Stomach (tissue), 8 donors: ENCODE measurements at regions not wholly inside any gene's neighbourhood (a gene's known extent, or its start where the extent isn't known, plus 50 kb on each side); places are given as distances from the start of the nearest gene placed in this dataset.

Experiments
- DNase-seq, 2 donors: peaks; one replicate each; pipeline versions ENCODE4 v3.0.0 to v3.0.0-alpha.2; 2013 to 2019
- H3K27ac ChIP-seq, 5 donors: fragments of 200-600 bp in 4 of 5; sonication (generic) in 4 of 5; one replicate each; pipeline ENCODE4 v1.5.1; 2013 to 2019; ENCODE audit warnings: mild to moderate bottlenecking in 1 of 5, moderate library complexity in 1 of 5
- H3K27me3 ChIP-seq, 3 donors: fragments of 200-600 bp; sonication (generic); one replicate each; pipeline ENCODE4 v1.5.1; 2017 to 2019; ENCODE audit warnings: mixed run types in 1 of 3
- H3K36me3 ChIP-seq, 4 donors: fragments of 200-600 bp; sonication (generic); 1 replicate in 3 of 4; 2 replicates in 1 of 4; pipeline ENCODE4 v1.5.1; 2016 to 2019
- H3K4me1 ChIP-seq, 4 donors: fragments of 200-600 bp; sonication (generic); one replicate each; pipeline ENCODE4 v1.5.1; 2016 to 2019
- H3K4me3 ChIP-seq, 4 donors: fragments of 200-600 bp; sonication (generic) in 3 of 4; one replicate each; pipeline ENCODE4 v1.5.1; 2016 to 2019; ENCODE audit warnings: mild to moderate bottlenecking in 1 of 4
- H3K9me3 ChIP-seq, 4 donors: fragments of 200-600 bp; sonication (generic); one replicate each; pipeline ENCODE4 v1.5.1; 2016 to 2019
- CTCF ChIP-seq, 7 experiments: fragments of 450-650 bp in 4 of 7; fragments of 200-600 bp in 3 of 7; sonication (generic) in 3 of 7; IDR thresholded peaks; one replicate each; pipeline ENCODE4 v1.5.1; 2016 to 2019; ENCODE audit warnings: antibody characterized with exemption in 7 of 7, control low read depth in 2 of 7, mild to moderate bottlenecking in 1 of 7
- EP300 ChIP-seq: sonication (generic); formaldehyde crosslinking; IDR thresholded peaks from one replicate; pipeline ENCODE4 v1.6.1; 2017; ENCODE audit warnings: antibody characterized with exemption
- POLR2A ChIP-seq, 4 donors: fragments of 450-650 bp; IDR thresholded peaks; one replicate each; pipeline ENCODE4 v1.6.1; 2016; ENCODE audit warnings: antibody characterized with exemption in 4 of 4, control low read depth in 2 of 4, mild to moderate bottlenecking in 1 of 4, moderate library complexity in 1 of 4
- POLR2AphosphoS5 ChIP-seq, 3 donors: sonication (generic); formaldehyde crosslinking; IDR thresholded peaks; one replicate each; pipeline ENCODE4 v1.6.1; 2016; ENCODE audit warnings: antibody characterized with exemption in 3 of 3
- WGBS, 5 donors: extraction: QIAGEN DNeasy Blood & Tissue Kit in 3 of 5; methylation state at CpG; one replicate each; pipeline versions ENCODE4 v1.1.5 to v1.1.7; 2013 to 2018; 5-methylcytosine and 5-hydroxymethylcytosine counted together
- intact Hi-C: fragments of 100-400 bp; cut with DNase I; formaldehyde crosslinking; loops from one replicate; pipeline ENCODE4 v1.15.1; 2023; ENCODE audit warnings: low total_unique reads
- donor health status: healthy with polysubstance abuse.
- donor health status: Bipolar disorder and iron deficiency.
- donor health status: healthy.

DNA sequence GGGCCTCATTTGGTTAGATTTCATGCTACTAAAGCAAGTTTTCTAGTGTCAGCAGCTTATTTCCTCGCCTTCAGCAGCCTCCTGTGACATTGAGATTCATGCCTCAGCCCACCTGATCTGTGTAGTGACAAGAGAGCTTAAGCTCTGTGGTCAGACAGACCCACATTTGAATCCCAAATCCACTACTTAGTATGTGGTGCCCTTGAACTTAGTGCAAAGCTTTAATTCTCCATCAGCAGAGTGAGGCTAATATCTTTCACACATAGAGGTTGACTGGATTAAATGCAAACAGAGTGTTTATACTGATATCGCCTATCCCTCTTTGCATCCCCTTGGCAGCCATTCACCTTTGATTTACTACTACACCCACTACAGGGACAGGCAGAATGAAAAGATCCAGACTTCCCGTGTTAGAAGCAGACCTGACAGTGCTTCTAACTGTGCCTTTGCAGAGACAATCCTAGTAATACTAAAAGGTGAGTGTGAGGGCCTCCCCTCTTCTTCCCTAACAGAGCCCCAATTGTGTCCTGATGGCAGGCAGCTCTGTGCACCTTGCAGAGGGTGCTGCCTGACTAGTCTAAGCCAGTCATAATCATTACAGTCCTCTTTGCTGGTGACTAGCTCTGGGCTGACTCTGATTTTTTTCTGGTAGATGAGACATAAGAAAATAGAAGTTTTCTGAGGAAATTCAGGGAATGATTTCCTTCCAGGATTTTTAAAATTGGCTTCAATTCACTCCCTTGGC is 264.0 kb downstream of the CTH start:
- intact Hi-C loops: no loop called here

DNA sequence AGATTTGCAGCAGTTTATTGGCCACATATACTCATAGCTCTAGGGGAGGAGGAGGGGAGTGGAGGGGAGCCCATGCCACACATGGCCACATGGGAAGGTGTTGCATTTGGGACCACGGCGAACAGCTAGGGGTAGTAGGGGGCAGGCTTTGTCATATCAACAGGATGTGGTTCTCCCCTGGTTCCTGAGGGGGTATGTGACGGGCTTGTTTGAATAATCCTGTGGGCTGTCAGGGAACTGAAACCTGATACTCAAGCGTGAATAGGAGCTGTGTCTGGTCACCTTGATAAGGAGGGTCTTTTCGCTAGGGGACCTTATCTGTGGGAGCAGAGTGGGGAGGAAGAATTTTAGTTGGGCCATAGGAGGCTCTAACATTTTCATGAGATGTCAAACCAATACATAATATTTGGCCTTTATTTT is 264.7 kb downstream of the CTH start:
- Histone ChIP-seq H3K27me3 (no peaks in the 10 kb centered on the region), H3K4me3 (no peak overlapping the region), H3K36me3 (no peaks in the 10 kb centered on the region), H3K27ac (no peak overlapping the region), H3K9me3 (no peaks in the 10 kb centered on the region), H3K4me1 (peaks cover 0 to 9% (median 2%) of the 10 kb centered on the region in 4 donors)
- DNase-seq: peak in 1 of 2 donors; percentile 9
- intact Hi-C loops: no loop called here
- TF ChIP-seq POLR2AphosphoS5 (IDR thresholded peaks at IDR 0.05) (no peak), POLR2A (IDR thresholded peaks at IDR 0.05) (no peak), CTCF (IDR thresholded peaks at IDR 0.05) (no peak), EP300 (no peak)
- WGBS, 5 donors: 49 to 62% (median 51%) methylated on average over 5 of the region's 5 CpGs

More for the DNA sequence above, 264.0 kb downstream of the CTH start:
- Histone ChIP-seq H3K4me1 (peaks cover 0 to 9% (median 4%) of the 10 kb centered on the region in 4 donors), H3K27me3 (no peaks in the 10 kb centered on the region), H3K36me3 (no peaks in the 10 kb centered on the region), H3K27ac (no peak overlapping the region), H3K4me3 (no peak overlapping the region), H3K9me3 (no peaks in the 10 kb centered on the region)
- TF ChIP-seq POLR2AphosphoS5 (IDR thresholded peaks at IDR 0.05): no peak
- no peak for TF ChIP-seq EP300
- TF ChIP-seq CTCF (IDR thresholded peaks at IDR 0.05): no peak
- TF ChIP-seq POLR2A (IDR thresholded peaks at IDR 0.05): no peak
- DNase-seq: no peak
- WGBS, 5 donors: 35 to 65% (median 46%) methylated on average over 3 of the region's 3 CpGs

DNA sequence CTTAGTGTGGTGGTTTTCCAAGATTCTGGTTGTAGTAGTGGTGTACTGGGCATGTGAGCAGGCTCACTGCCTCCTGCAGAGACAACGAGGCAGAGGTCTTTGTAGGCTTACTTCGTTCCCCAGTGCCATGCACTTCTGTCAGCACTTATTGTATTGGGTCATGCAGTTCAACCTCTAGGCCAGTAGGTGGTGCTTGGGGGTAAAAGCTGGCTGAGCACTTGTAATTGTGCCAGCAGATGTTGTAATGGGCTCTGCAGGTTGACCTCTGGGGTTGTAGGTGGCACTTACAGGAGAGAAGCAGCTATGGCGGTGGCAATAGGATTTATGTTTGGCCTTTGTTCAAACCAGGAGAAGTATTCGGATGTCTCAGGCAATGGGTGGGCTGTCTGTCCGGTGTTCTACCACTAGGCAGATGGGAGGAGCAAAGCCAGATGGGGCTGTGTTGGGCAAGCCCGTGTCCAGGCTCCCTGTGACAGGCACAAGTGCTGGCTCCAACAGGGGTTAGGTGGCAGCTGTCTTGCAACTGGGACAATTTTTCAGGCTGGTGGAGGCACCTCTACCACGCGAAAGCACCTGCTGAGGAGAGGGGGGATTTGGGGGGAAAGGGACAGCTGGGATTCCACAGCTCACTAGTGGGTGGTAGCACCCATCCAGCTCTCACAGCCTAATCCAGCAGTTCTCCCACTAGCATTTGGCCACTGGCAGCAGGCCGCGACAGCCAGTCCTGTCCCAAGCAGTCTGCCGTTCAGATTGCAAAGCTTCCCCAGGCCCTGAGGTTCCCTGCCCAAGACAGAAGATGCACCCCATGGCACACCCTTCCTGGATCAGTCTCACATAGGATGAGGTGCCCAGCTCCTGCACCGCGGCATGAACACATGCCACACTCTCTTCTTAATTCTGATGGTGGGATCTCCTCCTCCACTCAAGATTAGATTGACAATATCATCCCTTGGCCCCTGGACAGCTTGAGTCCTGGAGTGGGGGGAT is 274.5 kb downstream of the CTH start:
- Histone ChIP-seq H3K9me3 (no peaks in the 10 kb centered on the region), H3K4me1 (peaks cover 0 to 5% (median 0%) of the 10 kb centered on the region in 4 donors), H3K27ac (no peak overlapping the region), H3K27me3 (no peaks in the 10 kb centered on the region), H3K36me3 (no peaks in the 10 kb centered on the region), H3K4me3 (no peak overlapping the region)
- 74 to 83% (median 77%) methylated on average over 13 of the region's 13 CpGs for WGBS, 5 donors
- intact Hi-C loops: loop anchor here (10.0 kb wide), 1 partner anchor 359 kb away; the partner anchor contains the start of gene PTGER3
- peak; percentile 69 to 79 for DNase-seq
- peak in 5 of 7 experiments; percentile 81 to 87 (median 82) for TF ChIP-seq CTCF (IDR thresholded peaks at IDR 0.05)
- TF ChIP-seq EP300: no peak
- TF ChIP-seq POLR2AphosphoS5 (IDR thresholded peaks at IDR 0.05): peak in 2 of 3 donors; percentile 49 to 71
- TF ChIP-seq POLR2A (IDR thresholded peaks at IDR 0.05): no peak

DNA sequence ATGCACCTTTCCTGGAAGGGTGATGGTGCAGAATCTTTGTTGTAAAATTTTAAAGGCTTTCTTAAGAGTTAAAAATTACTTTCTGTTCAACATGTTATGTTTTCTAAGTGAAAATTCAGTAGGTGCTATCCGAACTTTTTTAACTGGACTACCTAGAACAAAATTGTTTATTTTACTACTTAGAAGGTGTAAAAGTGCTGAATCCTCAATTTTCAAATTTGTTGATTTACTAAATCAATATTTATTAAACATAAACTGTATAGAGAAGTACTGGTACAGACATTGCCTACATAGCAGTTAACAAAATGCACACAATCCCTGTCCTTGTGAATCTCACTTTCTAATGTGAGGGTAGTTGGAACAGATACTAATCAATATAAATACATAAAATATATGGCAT is 277.5 kb downstream of the CTH start:
- intact Hi-C loops: loop anchor here (10.0 kb wide), 1 partner anchor 356 kb away; the partner anchor contains the start of gene PTGER3
- WGBS, 5 donors: 67 to 78% (median 69%) methylated on average over 1 of the region's 1 CpG
- no peak for TF ChIP-seq POLR2A (IDR thresholded peaks at IDR 0.05)

More for the DNA sequence above, 277.5 kb downstream of the CTH start:
- Histone ChIP-seq H3K27me3 (no peaks in the 10 kb centered on the region), H3K36me3 (no peaks in the 10 kb centered on the region), H3K4me1 (peaks cover 0 to 5% (median 0%) of the 10 kb centered on the region in 4 donors), H3K27ac (no peak overlapping the region), H3K4me3 (no peak overlapping the region), H3K9me3 (no peaks in the 10 kb centered on the region)
- no peak for DNase-seq
